Adipocyte (in vitro differentiated cells): ENCODE measurements at regions not wholly inside any gene's neighbourhood (a gene's known extent, or its start where the extent isn't known, plus 50 kb on each side); places are given as distances from the start of the nearest gene placed in this dataset.
A peak's percentile ranks its signal among the peaks of the same experiment; 100 is the strongest.

Experiments used
- DNase-seq: peaks from one replicate; pipeline ENCODE4 v3.0.0-alpha.2; 2015; ENCODE audit warnings: low read depth
- H3K27me3 ChIP-seq: replicated peaks from 2 replicates; pipeline ENCODE4 v1.7.0; 2013; ENCODE audit warnings: mild to moderate bottlenecking, low read length, moderate library complexity; ENCODE audit not compliant: control insufficient read depth, insufficient read depth
- H3K36me3 ChIP-seq: 2 replicates; pipeline ENCODE4 v1.7.0; 2013; ENCODE audit warnings: low read length, mild to moderate bottlenecking, moderate library complexity; ENCODE audit not compliant: control insufficient read depth, insufficient read depth, severe bottlenecking
- H3K4me1 ChIP-seq: 2 replicates; pipeline ENCODE4 v1.7.0; 2013; ENCODE audit warnings: mild to moderate bottlenecking, low read length, moderate library complexity; ENCODE audit not compliant: control insufficient read depth, insufficient read depth
- H3K4me3 ChIP-seq: 2 replicates; pipeline ENCODE4 v1.7.0; 2013; ENCODE audit warnings: mild to moderate bottlenecking, low read length, moderate library complexity
- H3K9ac ChIP-seq: 2 replicates; pipeline ENCODE4 v1.7.0; 2013; ENCODE audit warnings: mild to moderate bottlenecking, low read length, moderate library complexity
- H3K9me3 ChIP-seq: 2 replicates; pipeline ENCODE4 v1.7.0; 2013; ENCODE audit warnings: mild to moderate bottlenecking, low read length, moderate library complexity; ENCODE audit not compliant: control insufficient read depth

DNA sequence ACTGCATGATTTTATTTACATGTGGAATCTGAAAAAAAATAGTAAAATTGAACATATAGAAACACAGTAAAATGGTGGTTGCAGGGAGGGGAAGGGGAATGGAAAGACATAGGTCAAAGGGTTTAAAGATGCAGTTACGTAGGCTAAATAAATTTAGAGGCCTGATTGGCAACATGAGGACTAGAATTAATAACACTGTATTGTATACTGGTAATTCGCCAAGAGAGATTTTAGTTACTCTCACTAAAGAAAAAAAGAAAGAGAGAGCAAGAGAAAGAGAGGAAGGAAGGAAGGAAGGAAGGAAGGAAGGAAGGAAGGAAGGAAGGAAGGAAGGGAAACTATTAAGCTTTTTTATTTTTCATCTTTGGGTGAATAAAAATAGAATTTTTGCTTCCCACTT lies 488.1 kb downstream of the PCDH10 start:
- H3K36me3 ChIP-seq: no peaks in the 10 kb centered on the region
- H3K27me3 ChIP-seq: no peaks in the 10 kb centered on the region
- no peaks in the 10 kb centered on the region for H3K9me3 ChIP-seq
- no peak for DNase-seq
- no peak overlapping the region for H3K9ac ChIP-seq
- no peaks in the 10 kb centered on the region for H3K4me1 ChIP-seq
- no peak overlapping the region for H3K4me3 ChIP-seq

DNA sequence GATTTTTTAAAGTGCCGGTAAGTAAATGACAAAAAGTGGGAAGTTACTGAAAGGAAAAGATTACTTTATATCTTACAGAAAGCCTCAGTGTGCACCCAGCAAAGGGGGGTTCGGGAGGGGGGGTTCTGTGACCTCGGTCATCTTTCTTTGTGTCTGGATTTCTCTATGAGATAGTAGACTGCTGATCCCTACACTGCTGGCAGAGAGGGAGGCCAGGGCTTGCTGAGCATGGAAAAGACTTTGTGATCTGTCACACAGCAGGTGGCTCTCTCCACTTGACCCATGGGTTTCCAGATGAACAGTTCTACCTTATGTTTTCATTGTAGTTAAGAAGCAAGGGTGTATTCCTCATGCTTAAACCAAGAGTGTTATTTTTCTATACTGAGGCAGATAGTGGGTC lies 475.6 kb downstream of the PCDH10 start:
- no peak overlapping the region for H3K9ac ChIP-seq
- H3K4me3 ChIP-seq: no peak overlapping the region
- H3K27me3 ChIP-seq: no peaks in the 10 kb centered on the region
- no peaks in the 10 kb centered on the region for H3K9me3 ChIP-seq
- no peaks in the 10 kb centered on the region for H3K36me3 ChIP-seq
- H3K4me1 ChIP-seq: no peaks in the 10 kb centered on the region
- DNase-seq: no peak

DNA sequence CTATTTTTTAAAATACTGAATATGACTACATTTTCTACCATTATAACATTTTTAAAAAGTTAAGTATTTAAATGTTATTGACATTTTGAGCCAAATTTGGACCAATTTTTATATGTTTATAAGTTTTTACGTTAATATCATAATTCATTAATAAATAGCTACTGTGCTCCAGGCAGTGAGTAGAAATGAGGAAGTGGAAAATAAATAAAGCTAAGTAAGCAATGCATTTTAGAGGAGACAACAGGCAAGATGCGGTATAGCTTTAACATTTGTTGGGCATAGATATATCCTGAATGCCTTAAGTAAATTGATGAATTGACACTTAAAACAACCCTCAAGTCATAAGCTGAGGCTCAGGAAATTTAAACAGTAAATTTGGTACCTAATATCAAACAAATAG lies 474.8 kb downstream of the PCDH10 start:
- no peaks in the 10 kb centered on the region for H3K9me3 ChIP-seq
- H3K9ac ChIP-seq: no peak overlapping the region
- no peak overlapping the region for H3K4me3 ChIP-seq
- no peaks in the 10 kb centered on the region for H3K4me1 ChIP-seq
- no peak for DNase-seq
- no peaks in the 10 kb centered on the region for H3K27me3 ChIP-seq
- H3K36me3 ChIP-seq: no peaks in the 10 kb centered on the region

DNA sequence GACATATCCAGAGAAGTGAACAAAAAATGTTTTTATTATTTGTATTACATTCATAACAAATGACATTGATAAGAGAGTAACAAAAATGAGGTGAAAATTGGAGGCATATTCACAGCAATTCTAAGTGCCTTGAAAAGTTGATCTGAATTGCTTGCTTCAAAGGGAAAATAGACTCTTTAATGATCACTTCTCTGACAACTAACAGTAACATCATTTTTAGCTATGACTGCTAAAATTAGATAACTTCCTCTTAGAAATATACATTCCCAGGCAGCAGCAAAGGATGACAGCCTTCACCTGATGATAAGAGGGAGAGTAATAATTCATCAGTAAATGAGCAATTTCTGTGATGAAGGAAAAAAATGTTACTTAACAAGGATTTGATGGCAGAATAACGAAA lies 472.5 kb downstream of the PCDH10 start:
- Histone ChIP-seq H3K27me3 (no peaks in the 10 kb centered on the region), H3K4me3 (no peak overlapping the region), H3K9me3 (no peaks in the 10 kb centered on the region), H3K9ac (no peak overlapping the region), H3K4me1 (no peaks in the 10 kb centered on the region), H3K36me3 (no peaks in the 10 kb centered on the region)
- no peak for DNase-seq

DNA sequence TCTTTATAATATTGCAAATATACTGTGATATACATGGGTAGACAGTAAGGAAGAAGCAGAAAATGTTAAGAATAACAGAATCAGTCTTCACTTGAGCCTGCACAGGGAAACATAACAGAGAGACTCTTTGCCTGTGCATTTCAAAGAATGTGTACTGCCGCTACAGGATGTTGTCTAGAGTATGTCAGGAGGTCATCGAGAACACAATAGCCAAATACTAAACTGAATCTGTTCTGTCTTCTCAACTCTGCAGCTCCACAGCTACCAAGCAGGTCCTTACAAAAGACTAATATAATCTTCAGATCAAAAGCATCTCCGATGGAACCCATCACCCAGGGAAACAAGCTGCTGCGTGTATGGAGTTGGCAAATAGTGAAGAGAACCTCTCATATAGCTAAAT lies 471.5 kb downstream of the PCDH10 start:
- Histone ChIP-seq H3K4me3 (no peak overlapping the region), H3K9ac (no peak overlapping the region), H3K36me3 (no peaks in the 10 kb centered on the region), H3K9me3 (no peaks in the 10 kb centered on the region), H3K27me3 (no peaks in the 10 kb centered on the region), H3K4me1 (no peaks in the 10 kb centered on the region)
- DNase-seq: no peak

DNA sequence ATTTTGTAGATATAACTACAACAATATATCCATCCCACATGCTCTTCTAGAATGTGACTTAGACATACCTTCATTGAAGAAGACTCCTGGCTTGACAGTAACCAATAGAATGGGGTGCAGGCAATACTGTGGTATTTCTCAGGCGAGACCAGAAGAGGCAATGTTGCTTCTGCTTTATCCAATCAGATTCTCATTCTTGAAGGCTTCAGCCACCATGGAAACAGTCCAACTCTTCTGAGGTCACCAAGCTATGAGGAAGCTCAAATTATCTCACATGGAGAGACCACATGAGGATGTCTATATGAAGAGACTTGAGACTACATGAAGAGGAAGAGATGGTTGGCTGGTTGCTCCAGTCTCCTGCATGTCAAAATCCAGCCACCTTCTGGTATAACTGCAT lies 469.9 kb downstream of the PCDH10 start:
- DNase-seq: no peak
- Histone ChIP-seq H3K27me3 (no peaks in the 10 kb centered on the region), H3K9ac (no peak overlapping the region), H3K4me1 (no peaks in the 10 kb centered on the region), H3K36me3 (no peaks in the 10 kb centered on the region), H3K9me3 (no peaks in the 10 kb centered on the region), H3K4me3 (no peak overlapping the region)

DNA sequence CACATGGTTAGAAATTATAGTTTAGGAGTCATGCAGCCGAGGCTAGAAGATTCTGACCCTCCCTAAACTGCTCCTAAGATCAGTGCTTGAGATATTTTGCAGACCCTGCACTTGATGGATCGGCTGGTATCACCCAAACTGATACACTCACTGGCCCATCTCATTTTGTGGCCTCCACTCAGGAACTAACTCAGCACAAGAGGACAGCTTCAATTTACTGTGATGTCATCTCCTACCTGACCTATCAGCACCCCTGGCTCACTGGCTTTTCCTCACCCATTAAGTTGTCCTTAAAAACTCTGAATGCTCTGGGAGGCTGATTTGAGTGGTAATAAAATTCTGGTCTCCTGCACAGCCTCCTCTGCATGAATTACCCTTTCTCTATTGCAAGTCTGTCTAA lies 450.9 kb downstream of the PCDH10 start:
- DNase-seq: no peak
- no peak overlapping the region for H3K4me3 ChIP-seq
- no peak overlapping the region for H3K9ac ChIP-seq
- H3K9me3 ChIP-seq: no peaks in the 10 kb centered on the region
- no peaks in the 10 kb centered on the region for H3K4me1 ChIP-seq
- H3K36me3 ChIP-seq: no peaks in the 10 kb centered on the region
- no peaks in the 10 kb centered on the region for H3K27me3 ChIP-seq

DNA sequence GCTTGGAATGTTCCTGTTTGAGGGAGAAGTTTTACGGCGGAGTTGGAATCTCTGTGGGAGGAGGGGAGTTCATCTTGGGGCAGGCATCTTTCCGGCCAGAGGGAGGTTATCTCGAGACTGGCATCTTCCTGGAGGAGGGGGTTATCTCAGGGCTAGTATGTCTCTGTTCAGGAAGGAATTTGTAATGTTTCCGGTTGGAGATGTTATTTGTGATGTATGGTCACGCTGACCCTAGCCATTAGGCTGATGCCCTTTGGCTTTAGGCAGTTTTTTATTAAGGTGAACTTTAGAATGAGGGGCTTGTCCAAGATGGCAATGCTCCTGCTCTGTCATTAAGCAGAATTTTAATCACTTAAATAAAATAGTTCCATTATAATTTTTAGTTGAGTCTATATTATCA lies 449.7 kb downstream of the PCDH10 start:
- DNase-seq: no peak
- no peaks in the 10 kb centered on the region for H3K4me1 ChIP-seq
- H3K36me3 ChIP-seq: no peaks in the 10 kb centered on the region
- no peaks in the 10 kb centered on the region for H3K9me3 ChIP-seq
- H3K9ac ChIP-seq: no peak overlapping the region
- H3K27me3 ChIP-seq: no peaks in the 10 kb centered on the region
- H3K4me3 ChIP-seq: no peak overlapping the region

DNA sequence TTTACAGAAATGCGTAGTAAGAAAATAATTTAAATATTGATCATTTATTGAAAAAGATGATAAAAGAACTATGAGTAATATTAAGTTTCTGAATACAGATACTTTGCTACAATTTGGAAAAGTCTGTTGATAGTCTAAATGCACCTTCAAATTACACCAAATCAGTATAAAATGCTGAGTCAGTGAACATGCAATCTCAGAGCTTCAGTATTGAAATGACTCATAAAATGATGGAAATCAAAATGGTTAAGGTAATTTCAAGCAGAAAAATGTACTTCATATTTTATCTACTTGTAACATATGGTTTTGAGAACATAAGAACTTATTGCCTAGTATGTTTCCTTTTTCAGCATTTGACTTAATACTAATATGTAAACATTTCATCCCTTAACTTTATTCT lies 448.2 kb downstream of the PCDH10 start:
- Histone ChIP-seq H3K27me3 (no peaks in the 10 kb centered on the region), H3K9ac (no peak overlapping the region), H3K4me1 (no peaks in the 10 kb centered on the region), H3K36me3 (no peaks in the 10 kb centered on the region), H3K4me3 (no peak overlapping the region), H3K9me3 (no peaks in the 10 kb centered on the region)
- peak; percentile 18 for DNase-seq

DNA sequence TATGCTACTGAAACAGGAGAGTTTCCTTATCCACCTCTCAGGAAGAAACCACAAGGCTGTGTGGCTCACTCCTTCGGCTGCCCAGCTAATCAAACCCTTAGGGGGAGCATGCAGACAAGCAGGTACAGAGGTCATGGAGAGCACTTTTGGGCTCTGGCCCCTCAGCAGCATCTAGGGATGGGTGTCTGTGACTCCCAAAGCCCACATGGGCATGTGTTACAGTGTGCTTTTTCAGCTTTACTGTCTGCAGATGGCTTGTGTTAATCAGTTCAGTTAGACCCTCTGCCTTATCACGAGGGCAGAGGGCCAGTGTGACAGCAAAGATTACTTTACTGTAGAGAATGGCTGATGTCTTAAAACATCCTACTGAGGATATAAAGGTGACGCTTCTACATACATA lies 447.4 kb downstream of the PCDH10 start:
- Histone ChIP-seq H3K27me3 (no peaks in the 10 kb centered on the region), H3K4me1 (no peaks in the 10 kb centered on the region), H3K4me3 (no peak overlapping the region), H3K9ac (no peak overlapping the region), H3K9me3 (no peaks in the 10 kb centered on the region), H3K36me3 (no peaks in the 10 kb centered on the region)
- no peak for DNase-seq

DNA sequence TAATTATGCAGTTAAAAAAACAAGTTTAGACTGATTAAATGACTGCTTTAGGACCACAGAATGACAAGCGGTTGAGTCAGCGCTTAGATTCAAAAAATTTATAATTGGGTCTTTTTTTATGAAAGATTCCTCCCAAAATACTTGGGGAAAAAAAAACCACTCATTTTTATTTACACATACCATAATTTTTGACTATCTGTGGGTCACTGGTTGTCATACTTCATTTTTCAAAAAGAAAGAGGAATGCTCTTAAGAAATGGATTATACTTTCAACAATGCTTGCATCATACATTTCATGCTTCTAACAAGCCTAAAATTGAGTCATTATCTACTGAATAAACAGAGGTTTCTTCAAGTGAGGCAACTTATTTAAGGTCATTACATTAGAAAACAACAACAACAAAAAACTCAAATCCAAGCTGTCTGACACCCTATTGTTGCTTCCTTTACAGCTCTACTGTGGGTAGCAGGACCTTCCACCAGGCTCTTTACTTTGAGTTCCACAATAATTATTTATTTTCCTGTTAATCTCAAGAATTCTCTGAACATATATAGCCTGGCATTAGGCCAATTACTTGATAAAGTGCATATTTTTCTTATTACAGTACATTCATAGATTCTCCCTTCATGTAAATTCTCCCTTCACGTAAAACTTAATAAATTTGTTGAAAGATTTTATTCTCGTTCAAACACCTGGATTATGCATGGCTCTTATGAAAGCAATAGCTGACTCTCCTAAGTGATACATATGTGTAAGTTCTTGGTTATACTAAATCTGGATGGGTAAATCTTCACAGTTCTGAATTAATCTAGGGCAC lies 445.5 kb downstream of the PCDH10 start:
- Histone ChIP-seq H3K4me3 (no peak overlapping the region), H3K9ac (no peak overlapping the region), H3K36me3 (no peaks in the 10 kb centered on the region), H3K9me3 (no peaks in the 10 kb centered on the region), H3K4me1 (no peaks in the 10 kb centered on the region), H3K27me3 (no peaks in the 10 kb centered on the region)
- peak; percentile 89 for DNase-seq

DNA sequence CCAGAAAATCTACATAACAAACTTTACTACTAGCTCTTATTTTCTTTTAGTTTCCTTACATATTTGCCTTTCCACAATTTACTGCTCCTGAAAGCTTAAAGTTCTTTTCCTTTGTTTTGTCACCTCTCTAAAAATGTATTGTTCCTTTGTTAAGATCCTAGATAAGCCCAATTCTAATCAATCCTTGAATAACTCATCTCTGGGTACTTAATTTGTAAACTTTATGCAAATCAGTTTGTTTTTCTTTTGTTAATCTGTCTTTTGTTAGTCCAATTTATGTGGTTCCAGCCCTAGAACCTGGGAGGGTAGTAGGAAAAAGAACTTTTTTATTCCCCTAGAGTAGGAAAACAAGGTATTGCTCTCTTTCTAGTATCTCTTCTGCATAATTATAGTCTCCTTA lies 444.7 kb downstream of the PCDH10 start:
- Histone ChIP-seq H3K36me3 (no peaks in the 10 kb centered on the region), H3K9me3 (no peaks in the 10 kb centered on the region), H3K9ac (no peak overlapping the region), H3K4me3 (no peak overlapping the region), H3K27me3 (no peaks in the 10 kb centered on the region), H3K4me1 (no peaks in the 10 kb centered on the region)
- DNase-seq: no peak
